ENCODE measurements at regions not wholly inside any gene's neighbourhood (a gene's known extent, or its start where the extent isn't known, plus 50 kb on each side); places are given as distances from the start of the nearest gene placed in this dataset.

DNA sequence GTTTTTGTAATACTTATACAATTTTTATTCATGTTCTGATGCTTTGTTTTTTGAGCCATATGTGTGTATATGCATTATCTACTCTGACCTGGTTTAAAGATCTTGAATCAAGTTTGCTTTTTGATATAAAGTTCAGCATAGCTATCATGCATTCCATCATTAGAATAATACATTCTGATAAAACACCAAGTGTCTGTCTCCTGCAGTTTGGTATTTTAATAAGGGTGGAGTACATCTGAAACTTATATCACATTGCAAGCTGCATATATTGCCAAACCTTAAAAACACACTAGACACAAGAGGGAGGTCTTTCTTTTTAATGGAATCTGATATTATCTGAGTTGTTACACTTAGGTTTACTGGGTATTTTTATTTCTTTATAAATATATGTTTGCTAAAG lies 102.8 kb upstream of the ADAMTSL1 start:
- ATAC-seq (no peak), DNase-seq (ENCODE audit: missing footprints) (no peak)
- intact Hi-C loops (cut with DNase I) = no loop called here

DNA sequence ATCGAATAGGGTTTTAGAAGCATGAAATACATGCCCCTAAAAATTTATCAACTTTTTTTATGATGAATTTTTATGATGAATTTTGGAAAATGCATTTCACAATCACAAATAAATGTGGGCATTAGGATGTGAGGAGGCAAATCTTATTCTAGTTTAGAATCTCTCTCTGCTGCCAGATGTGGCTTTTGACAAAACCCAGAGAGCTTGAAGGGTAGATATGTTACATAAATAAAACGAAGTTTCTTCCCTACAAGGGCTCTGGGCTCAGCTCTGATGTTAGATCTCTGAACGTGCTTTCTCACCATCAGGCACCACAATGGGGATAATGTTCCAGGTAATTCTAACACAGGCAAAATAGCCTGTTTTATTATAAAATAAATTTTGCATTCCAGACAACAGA lies 102.3 kb upstream of the ADAMTSL1 start:
- intact Hi-C loops (cut with DNase I) = no loop called here
- ATAC-seq = no peak
- no peak for DNase-seq (ENCODE audit: missing footprints)

DNA sequence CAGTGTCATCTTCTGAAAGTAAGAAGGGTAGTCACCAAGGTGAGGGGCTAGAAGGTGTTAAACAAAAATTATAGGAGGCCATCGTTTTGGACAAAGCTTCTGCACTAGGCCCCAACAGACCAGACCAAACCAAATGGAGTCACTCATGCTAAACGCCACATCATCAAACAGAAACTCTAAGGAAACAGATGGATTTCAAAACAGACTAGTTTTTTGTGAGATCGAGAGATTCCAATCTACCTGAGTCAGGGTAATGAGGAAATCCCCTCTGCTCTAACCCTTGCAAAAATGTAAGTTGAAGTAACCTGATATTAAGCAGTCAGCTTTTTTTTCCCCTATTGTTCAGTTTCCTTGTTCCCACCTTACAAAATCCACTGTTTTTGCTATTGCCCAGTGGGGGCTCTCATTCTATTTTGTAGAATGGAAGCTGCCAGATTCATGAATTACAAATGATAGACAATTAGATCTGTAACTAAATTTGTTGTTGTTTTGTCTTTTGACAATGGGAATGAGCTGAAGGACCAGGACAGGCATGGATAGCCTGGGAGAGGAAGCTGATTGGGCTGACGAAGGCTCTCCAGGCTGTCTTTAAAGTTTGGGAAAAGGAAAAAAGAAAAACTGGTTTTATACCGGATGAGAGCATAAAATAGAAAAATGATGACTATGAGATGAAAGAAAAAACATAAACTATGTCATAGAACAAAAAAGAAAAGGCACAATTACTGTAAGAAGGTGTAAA lies 94.7 kb upstream of the ADAMTSL1 start:
- DNase-seq (ENCODE audit: missing footprints) (no peak), ATAC-seq (no peak)
- intact Hi-C loops (cut with DNase I) = no loop called here

DNA sequence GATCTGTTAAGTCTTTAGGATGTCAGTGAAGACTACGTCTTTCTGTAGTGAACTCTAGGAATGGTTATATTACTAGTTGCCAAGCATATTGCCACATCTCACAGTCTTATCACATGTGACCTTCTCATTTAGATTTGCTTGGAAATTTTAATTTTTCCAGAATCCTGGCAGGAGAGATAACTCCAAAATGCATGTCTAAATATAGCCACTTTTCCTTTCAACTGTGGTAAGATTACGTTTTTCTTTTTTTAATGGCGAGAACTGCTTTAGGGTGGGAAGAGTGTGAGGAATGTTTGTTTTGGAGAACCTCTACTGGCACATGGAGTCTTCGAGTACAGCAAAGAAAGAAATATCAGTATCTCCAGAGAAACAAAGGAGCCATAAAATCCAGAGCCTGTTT lies 91.7 kb upstream of the ADAMTSL1 start:
- peak; percentile 34 for ATAC-seq
- intact Hi-C loops (cut with DNase I) = no loop called here

DNA sequence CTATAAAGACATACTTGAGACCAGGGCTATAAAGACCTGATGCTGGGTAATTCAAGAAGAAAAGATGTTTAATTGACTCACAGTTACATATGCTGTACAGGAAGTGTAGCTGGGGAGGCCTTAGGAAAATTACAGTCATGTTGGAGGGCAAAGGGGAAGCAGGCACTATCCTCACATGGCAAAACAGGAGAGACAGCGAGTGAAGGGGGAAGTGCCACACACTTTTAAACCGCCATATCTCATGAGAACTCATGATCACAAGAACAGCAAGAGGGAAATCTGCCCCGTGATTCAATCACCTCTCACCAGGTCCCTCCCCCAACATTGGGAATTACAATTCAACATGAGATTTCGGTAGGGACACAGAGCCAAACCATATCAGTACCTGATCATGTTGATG lies 89.9 kb upstream of the ADAMTSL1 start:
- DNase-seq (ENCODE audit: missing footprints) (no peak), ATAC-seq (no peak)
- intact Hi-C loops (cut with DNase I) = no loop called here

More for the DNA sequence above, 91.7 kb upstream of the ADAMTSL1 start:
- no peak for DNase-seq (ENCODE audit: missing footprints)

DNA sequence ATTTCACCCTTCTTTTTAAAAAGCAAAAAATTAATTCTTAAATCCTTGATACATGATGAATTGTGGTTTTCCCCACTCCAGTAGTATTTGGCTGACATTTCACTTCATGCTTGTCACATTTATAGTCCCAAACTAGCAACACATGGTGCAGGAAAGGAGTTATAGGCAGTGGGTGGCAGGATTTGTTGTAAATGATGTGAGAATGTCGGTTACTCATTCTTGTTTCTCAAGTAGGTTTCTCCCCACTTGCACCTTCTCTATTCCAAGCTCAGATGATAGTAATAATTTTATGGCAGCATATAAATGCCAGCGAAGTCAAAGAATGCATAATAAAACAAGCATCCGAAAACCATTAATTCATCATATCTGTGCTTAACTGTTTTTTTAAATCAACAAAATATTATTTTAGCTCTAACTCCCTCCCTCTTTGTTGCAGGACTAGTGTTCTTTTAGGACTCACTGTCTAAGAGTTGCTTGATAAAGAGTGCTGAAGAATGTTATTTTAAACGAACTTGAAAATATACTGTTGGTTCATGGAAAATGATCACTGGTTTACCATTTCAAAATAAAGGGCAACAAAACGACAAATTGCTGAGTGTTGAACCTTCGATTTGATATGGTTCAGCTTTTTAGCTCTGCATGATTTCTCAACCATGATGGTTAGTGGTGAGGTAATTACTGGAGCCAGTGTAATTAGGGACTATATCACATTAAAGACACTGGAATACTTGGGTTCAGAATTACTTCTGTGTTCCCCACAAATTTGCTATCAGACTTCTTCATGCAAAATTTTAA lies 88.1 kb upstream of the ADAMTSL1 start:
- intact Hi-C loops (cut with DNase I) = no loop called here

DNA sequence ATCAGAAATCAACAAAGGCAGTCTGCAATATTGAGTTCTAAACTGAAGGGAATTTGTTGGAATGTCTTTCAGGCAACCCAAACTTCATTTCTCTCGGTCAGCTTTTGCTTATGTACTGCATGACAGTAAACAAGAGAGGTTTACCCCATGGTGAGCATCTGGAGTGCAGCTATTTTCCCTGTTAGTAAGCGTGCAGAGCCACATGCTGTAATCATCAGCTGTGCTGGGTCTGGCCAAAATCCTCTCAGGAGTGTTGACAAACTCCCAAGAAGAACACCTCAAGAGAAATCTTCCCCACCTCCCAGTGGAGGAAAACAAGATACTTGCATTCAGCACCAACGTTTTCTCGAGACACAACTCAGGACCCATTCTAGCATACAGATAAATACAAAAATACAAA lies 83.6 kb upstream of the ADAMTSL1 start:
- intact Hi-C loops (cut with DNase I) = no loop called here
- DNase-seq (ENCODE audit: missing footprints) = no peak
- ATAC-seq = peak; percentile 44

More for the DNA sequence above, 88.1 kb upstream of the ADAMTSL1 start:
- DNase-seq (ENCODE audit: missing footprints) (no peak), ATAC-seq (no peak)

DNA sequence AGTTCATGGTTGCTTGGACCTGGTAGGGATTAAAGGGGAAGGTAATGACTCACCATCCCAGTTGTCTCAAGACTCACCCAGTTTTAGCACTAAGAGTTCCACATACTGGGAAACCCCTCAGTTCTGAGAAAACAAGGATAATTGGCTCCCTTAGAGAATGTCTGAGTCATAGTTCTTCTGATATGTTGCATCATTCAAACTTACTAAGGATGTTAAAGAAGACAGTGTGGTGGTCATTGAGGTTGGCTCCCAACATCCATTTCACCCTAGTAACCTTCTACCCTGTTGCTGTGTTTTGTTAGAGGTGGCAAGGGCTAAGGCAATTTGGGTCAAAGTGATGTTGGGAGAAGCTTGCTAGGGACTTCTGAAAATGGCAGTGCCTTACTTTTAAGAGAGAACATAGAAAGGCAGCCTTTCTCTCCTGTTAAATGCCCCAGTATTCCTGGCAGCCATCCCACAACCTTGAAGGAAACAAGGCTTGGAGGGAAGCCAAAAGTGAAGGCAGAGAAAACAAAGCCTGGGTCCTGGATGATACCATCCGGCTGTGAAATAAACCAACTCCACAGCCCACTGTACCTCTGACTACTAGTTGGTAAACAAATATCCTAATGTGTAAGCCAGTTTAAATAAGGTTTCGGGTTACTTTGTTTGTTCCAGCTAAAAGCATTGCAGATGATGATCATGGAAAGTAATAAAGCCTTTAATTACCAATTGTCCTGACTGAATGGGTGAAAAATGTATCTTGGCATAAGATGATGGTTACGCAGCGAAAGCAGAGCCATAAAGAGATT lies 80.4 kb upstream of the ADAMTSL1 start:
- intact Hi-C loops (cut with DNase I) = no loop called here
- DNase-seq (ENCODE audit: missing footprints) = no peak
- peak; percentile 83 for ATAC-seq

DNA sequence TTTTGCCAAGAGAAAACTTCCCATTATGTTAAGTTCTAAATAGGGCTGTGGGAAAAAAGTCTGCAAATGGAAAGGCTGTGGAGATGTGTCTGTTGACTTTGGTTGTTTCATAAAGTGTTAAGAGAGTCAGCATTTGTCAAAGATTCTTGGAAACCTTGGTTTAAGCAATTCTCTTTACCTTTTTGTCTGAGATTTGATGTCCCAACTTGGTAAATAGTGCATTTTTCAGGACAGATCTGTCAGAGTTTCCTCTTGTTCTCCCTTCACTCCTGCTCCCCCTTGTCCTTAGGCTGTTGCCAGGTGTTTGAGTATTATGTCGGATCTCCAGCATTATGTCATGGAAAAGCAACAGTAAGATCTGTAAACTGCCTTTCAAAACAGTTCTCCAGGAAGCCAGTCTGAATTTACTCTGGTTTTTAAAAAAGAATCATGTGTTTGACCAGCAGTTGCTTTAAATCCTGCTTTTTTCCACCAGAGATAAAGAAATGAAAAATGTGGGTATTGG lies 79.1 kb upstream of the ADAMTSL1 start:
- intact Hi-C loops (cut with DNase I) = no loop called here
- ATAC-seq (no peak), DNase-seq (ENCODE audit: missing footprints) (no peak)

DNA sequence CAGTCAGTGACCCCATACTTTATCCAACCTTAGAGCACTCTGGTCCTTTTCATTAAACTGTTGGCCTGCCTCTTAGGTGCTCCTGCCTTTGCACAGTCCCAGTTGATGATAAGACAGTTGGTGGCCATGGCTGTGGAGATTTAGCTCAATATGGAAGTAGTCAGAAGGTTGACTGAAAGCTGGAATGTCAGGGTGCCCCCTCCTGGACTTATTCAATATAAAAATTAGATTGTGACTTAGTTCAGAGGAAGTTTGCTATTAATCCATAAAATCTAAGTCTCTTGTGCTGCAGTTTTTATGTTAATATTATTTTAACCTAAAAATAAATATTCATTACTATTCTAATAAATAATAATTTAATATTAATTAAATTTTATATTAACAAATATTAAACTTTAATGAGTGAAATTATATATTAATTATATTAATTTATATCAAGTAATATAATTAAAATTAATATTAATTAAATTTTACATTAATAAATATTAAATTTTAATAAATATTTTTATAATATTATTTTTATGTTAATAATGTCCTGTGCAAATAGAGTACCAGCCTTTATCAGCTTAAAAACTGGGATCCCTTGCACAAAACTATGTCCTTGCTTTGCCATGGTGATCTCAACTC lies 77.7 kb upstream of the ADAMTSL1 start:
- intact Hi-C loops (cut with DNase I) = no loop called here
- no peak for ATAC-seq
- DNase-seq (ENCODE audit: missing footprints) = no peak

DNA sequence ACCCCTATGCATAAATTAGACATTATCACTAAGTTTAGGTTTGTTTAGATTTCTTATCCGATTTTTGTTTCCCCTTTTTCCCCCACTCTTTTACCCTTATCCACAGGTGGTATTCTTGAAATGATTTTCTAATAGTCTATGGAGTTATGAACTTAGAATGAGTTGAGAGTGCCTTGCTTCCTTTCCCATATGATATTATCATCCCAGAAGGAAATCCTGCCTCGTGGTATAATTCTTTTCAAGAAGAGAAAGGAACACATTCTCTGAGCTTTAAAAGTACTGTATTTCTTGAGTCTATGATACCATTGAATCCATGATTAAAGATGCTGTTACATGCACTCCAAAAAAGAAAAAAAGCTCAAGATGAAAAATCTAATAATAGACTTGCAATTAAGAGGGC lies 76.9 kb upstream of the ADAMTSL1 start:
- intact Hi-C loops (cut with DNase I) = no loop called here
- no peak for ATAC-seq
- DNase-seq (ENCODE audit: missing footprints) = no peak

DNA sequence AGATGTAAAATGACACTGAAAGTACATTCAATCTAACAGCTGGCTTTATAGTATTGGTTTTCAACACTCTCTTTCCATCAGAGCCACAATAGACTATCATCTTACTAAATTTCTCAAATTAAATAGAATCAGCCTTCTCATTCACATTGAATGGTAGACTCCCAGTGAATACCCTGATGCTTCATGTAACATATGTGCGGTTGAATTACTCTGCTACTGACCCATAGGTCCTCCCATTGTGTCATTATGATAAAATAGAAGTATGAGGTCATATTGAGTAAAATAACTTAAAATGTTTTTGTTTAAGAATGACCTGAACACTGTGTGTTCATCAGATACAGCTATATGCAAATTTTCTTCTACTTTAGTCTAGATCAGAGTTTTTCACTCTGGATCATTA lies 75.9 kb upstream of the ADAMTSL1 start:
- DNase-seq (ENCODE audit: missing footprints) (no peak), ATAC-seq (no peak)
- intact Hi-C loops (cut with DNase I) = no loop called here

DNA sequence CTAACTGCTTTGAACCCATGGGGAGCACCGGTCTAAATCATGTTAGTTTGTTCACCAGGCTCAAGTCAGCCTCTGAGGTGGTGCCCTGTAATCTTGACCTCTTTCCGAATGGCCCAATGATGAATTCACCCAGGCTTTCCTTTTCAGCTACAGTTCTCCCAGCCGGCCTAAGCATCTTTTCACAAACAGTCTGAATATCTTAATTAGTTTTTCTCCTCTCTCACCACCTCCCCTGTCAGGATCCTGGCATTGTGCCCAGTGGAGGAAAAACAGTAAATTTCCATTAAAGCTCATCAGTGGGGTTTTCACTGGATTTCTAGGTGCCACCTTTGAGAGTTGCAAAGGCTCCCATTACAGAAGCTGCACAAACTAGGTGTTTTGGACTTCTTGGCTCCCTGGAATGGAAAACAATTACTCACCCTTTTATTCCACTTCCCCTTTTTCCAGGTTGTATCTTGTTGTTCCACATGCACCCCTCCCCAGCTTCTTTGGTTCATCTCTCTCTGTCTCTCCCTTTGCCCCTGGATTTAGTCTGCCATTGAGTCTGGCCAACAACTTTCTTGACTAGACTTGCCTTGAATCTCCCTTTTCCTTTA lies 69.4 kb upstream of the ADAMTSL1 start:
- intact Hi-C loops (cut with DNase I) = no loop called here
- DNase-seq (ENCODE audit: missing footprints) (no peak), ATAC-seq (no peak)

DNA sequence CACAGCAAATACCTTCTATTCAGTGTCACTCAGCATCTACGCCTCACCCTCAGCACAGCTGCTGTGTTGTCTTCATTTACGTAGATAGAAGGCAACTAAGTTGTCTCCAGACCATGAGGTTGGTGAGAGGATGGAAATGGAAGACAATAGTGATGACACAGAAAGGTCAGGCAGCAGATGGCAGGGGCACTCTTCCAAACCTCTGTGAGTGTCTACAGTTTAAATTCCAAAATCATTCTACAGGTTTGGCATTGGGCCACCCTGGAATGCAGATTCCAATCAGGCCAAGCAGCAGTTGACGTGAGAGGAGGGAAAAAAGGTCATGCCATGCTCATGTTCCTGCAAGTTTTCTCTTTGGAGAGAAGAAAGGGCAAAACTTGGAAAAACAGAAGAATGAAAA lies 68.7 kb upstream of the ADAMTSL1 start:
- intact Hi-C loops (cut with DNase I) = no loop called here
- ATAC-seq (no peak), DNase-seq (ENCODE audit: missing footprints) (no peak)

DNA sequence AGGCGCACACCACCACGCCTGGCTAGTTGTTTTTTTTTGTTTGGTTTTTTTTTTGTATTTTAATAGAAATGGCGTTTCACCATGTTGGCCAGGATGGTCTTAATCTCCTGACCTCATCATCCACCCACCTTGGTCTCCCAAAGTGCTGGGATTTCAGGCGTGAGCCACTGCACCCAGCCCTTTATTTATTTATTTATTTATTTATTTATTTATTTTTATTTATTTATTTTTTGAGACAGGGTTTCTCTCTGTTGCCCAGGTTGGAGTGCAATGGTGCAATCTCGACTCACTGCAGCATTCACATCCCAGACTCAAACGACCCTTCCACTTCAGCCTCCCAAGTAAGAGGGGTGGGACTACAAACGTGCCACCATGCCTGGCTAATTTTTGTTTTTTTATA lies 63.0 kb upstream of the ADAMTSL1 start:
- DNase-seq (ENCODE audit: missing footprints) (no peak), ATAC-seq (no peak)
- intact Hi-C loops (cut with DNase I) = no loop called here

DNA sequence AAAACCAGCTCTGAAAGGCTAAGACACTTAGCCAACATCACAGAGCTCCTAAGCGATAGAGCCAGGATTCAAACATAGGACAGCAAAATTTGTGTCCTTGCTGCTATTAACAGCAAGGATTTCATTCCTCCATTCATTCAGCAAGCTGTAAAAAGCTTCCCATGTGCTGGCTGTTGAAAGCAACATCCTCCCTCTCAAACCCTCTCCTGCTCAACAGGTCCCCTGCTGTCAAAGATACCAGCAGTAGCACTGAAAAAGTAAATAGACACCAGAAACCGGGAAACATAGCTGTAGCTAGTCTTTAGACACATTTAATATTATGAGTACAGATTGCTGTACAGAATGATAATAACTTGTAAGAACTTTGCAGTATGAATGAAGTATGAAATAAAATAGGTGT lies 52.6 kb upstream of the ADAMTSL1 start:
- intact Hi-C loops (cut with DNase I) = no loop called here
- ATAC-seq = no peak
- DNase-seq (ENCODE audit: missing footprints) = no peak

DNA sequence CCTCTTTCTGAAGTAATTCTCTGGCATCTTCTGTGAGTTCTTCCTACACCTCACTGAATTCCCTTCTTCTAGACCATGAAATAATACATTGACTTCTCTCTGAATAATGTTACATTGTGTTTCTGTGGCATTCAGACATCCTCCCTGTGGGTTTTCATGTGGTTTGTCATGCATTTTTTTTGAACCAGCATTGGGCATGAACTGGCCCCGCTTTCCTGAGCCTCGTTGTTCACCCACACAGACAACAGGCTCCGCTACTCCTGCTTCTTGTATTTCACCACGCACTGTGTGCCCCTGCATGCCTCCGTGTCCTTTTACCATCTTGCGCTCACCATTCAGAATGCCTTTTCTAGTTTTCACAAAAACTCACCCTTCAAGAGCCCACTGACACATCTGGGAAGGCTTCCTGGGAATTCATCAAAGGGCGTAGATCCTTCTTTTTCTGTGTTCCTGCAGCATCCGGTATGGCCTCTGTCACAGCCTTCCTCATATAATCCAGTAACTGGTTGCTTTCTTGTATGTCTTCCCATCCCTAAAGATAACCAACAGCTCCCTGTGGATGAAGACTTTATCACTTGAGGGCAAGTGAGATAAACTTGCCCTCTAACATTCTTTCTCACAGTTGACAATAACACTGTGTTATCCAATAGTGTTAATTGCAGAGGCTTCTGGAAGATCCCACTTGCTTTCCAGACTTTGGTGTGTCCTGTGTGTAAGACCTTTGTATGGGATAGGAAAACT lies 51.5 kb upstream of the ADAMTSL1 start:
- intact Hi-C loops (cut with DNase I) = no loop called here
- DNase-seq (ENCODE audit: missing footprints) (no peak), ATAC-seq (no peak)

All from Right ventricle myocardium inferior (tissue), 1 donor.